ENCODE measurements at regions not wholly inside any gene's neighbourhood (a gene's known extent, or its start where the extent isn't known, plus 50 kb on each side); places are given as distances from the start of the nearest gene placed in this dataset.
"Not testable (repeated sequence)": the region's sequence is repeated elsewhere in the genome, so short reads cannot be mapped to it uniquely, and the experiment has no call there.

GRCh38 chr20:60786686-60787217 lies 465.3 kb upstream of the CDH4 start:
- no peak for DNase-seq

GRCh38 chr20:60787276-60787675 lies 464.8 kb upstream of the CDH4 start:
- no peak for DNase-seq

- DNase-seq, result no peak
These were observed 464.0 kb upstream of the CDH4 start for GRCh38 chr20:60788070-60788469.

GRCh38 chr20:60789399-60789798 lies 462.7 kb upstream of the CDH4 start:
- DNase-seq, result no peak

- DNase-seq, result not testable (repeated sequence)
These were observed 461.7 kb upstream of the CDH4 start for GRCh38 chr20:60790339-60790738.

GRCh38 chr20:60791823-60792222 lies 460.2 kb upstream of the CDH4 start:
- DNase-seq, result no peak

GRCh38 chr20:60792941-60793340 lies 459.1 kb upstream of the CDH4 start:
- DNase-seq, result no peak

- no peak for DNase-seq
These were observed 457.4 kb upstream of the CDH4 start for GRCh38 chr20:60794674-60795073.

- no peak for DNase-seq
These were observed 456.4 kb upstream of the CDH4 start for GRCh38 chr20:60795651-60796050.

- DNase-seq, result no peak
These were observed 451.9 kb upstream of the CDH4 start for GRCh38 chr20:60800185-60800584.

- no peak for DNase-seq
These were observed 449.4 kb upstream of the CDH4 start for GRCh38 chr20:60802676-60803075.

- DNase-seq, result no peak
These were observed 448.6 kb upstream of the CDH4 start for GRCh38 chr20:60803335-60804055.

GRCh38 chr20:60804240-60804917 lies 447.7 kb upstream of the CDH4 start:
- DNase-seq, result no peak

- no peak for DNase-seq
These were observed 447.0 kb upstream of the CDH4 start for GRCh38 chr20:60804918-60805630.

GRCh38 chr20:60806354-60806753 lies 445.7 kb upstream of the CDH4 start:
- DNase-seq, result no peak

- DNase-seq, result no peak
These were observed 445.2 kb upstream of the CDH4 start for GRCh38 chr20:60806824-60807223.

- DNase-seq, result no peak
These were observed 443.9 kb upstream of the CDH4 start for GRCh38 chr20:60808003-60808672.

- no peak for DNase-seq
These were observed 443.4 kb upstream of the CDH4 start for GRCh38 chr20:60808701-60809100.

- DNase-seq, result no peak
These were observed 441.5 kb upstream of the CDH4 start for GRCh38 chr20:60810561-60810960.

GRCh38 chr20:60812561-60812960 lies 439.5 kb upstream of the CDH4 start:
- DNase-seq, result no peak

- no peak for DNase-seq
These were observed 439.0 kb upstream of the CDH4 start for GRCh38 chr20:60813066-60813465.

GRCh38 chr20:60815656-60816055 lies 436.4 kb upstream of the CDH4 start:
- no peak for DNase-seq

GRCh38 chr20:60816901-60817300 lies 435.2 kb upstream of the CDH4 start:
- no peak for DNase-seq
